ENCODE measurements at regions not wholly inside any gene's neighbourhood (a gene's known extent, or its start where the extent isn't known, plus 50 kb on each side); places are given as distances from the start of the nearest gene placed in this dataset.

- intact Hi-C loops (cut with micrococcal nuclease) = no loop called here
- TF ChIP-seq, protein P1, sequence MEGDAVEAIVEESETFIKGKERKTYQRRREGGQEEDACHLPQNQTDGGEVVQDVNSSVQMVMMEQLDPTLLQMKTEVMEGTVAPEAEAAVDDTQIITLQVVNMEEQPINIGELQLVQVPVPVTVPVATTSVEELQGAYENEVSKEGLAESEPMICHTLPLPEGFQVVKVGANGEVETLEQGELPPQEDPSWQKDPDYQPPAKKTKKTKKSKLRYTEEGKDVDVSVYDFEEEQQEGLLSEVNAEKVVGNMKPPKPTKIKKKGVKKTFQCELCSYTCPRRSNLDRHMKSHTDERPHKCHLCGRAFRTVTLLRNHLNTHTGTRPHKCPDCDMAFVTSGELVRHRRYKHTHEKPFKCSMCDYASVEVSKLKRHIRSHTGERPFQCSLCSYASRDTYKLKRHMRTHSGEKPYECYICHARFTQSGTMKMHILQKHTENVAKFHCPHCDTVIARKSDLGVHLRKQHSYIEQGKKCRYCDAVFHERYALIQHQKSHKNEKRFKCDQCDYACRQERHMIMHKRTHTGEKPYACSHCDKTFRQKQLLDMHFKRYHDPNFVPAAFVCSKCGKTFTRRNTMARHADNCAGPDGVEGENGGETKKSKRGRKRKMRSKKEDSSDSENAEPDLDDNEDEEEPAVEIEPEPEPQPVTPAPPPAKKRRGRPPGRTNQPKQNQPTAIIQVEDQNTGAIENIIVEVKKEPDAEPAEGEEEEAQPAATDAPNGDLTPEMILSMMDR (IDR thresholded peaks at IDR 0.05) = no peak
- Mint-ChIP-seq H3K4me3 (no peak overlapping the region), H3K36me3 (ENCODE audit: low read depth) (no peaks in the 10 kb centered on the region), H3K9me3 (peaks cover 6% of the 10 kb centered on the region), H3K4me1 (ENCODE audit: low read depth) (no peaks in the 10 kb centered on the region), H3K27ac (no peak overlapping the region), H3K27me3 (no peaks in the 10 kb centered on the region)
- DNase-seq (no peak), ATAC-seq (no peak)
- CTCF ChIA-PET = no interaction called here
- POLR2A ChIA-PET = no interaction called here
These were observed 841.5 kb downstream of the LRRIQ3 start for GRCh38 chr1:73356485-73356884.

GRCh38 chr1:73343947-73344346 lies 854.0 kb downstream of the LRRIQ3 start:
- Mint-ChIP-seq H3K4me3 (no peak overlapping the region), H3K4me1 (ENCODE audit: low read depth) (no peaks in the 10 kb centered on the region), H3K27ac (no peak overlapping the region), H3K27me3 (no peaks in the 10 kb centered on the region), H3K36me3 (ENCODE audit: low read depth) (no peaks in the 10 kb centered on the region), H3K9me3 (peaks cover 6% of the 10 kb centered on the region)
- DNase-seq (no peak), ATAC-seq (no peak)
- TF ChIP-seq, protein P1 (IDR thresholded peaks at IDR 0.05) = no peak
- CTCF ChIA-PET = no interaction called here
- POLR2A ChIA-PET = no interaction called here
- intact Hi-C loops (cut with micrococcal nuclease) = no loop called here

DNA sequence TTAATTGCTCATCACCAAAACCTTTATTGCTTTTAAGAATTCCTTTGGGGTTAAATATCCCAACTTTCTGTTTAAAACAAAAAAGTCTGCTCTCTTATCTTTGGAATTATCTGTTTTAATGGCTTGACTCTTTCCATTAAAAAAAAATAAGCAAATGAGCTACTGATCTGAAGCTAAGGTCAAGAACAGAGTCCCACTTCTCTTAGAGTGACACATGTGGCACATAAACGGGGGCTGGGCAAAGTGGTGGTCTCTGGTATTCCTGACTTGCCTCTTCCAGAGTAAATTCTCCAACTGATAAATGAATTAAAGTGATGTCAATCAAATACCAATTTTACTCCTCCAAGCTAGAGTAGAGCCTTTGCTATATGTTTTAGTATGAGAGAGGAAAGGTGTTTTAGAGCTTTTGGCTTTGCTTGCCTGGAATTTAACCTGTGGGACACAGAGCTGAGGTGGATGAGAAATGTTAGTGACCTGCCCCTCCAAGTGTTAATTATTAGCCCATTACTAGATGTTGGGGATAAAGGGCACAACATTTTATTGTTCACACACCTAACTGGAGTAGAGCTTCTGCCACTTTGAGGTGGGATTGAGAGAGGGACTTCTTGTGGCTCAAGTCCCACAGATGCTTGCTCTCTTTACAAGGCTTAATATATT lies 864.0 kb downstream of the LRRIQ3 start:
- DNase-seq = no peak
- ATAC-seq = no peak
- intact Hi-C loops (cut with micrococcal nuclease) = no loop called here
- H3K27me3 Mint-ChIP-seq = no peaks in the 10 kb centered on the region
- H3K27ac Mint-ChIP-seq = no peak overlapping the region
- CTCF ChIA-PET = no interaction called here
- H3K9me3 Mint-ChIP-seq = peaks cover 10% of the 10 kb centered on the region
- H3K4me1 Mint-ChIP-seq (ENCODE audit: low read depth) = no peaks in the 10 kb centered on the region
- POLR2A ChIA-PET = no interaction called here
- TF ChIP-seq, protein P1 (IDR thresholded peaks at IDR 0.05) = no peak
- H3K36me3 Mint-ChIP-seq (ENCODE audit: low read depth) = no peaks in the 10 kb centered on the region
- no peak overlapping the region for H3K4me3 Mint-ChIP-seq

GRCh38 chr1:73331726-73332125 lies 866.2 kb downstream of the LRRIQ3 start:
- Mint-ChIP-seq H3K9me3 (peaks cover 16% of the 10 kb centered on the region), H3K4me1 (ENCODE audit: low read depth) (no peaks in the 10 kb centered on the region), H3K27ac (no peak overlapping the region), H3K36me3 (ENCODE audit: low read depth) (no peaks in the 10 kb centered on the region), H3K4me3 (no peak overlapping the region), H3K27me3 (no peaks in the 10 kb centered on the region)
- TF ChIP-seq, protein P1 (IDR thresholded peaks at IDR 0.05) = no peak
- intact Hi-C loops (cut with micrococcal nuclease) = no loop called here
- POLR2A ChIA-PET = no interaction called here
- CTCF ChIA-PET = no interaction called here
- ATAC-seq (no peak), DNase-seq (no peak)

- no peak for DNase-seq
- intact Hi-C loops (cut with micrococcal nuclease) = no loop called here
- no peaks in the 10 kb centered on the region for H3K27me3 Mint-ChIP-seq
- no peaks in the 10 kb centered on the region for H3K4me1 Mint-ChIP-seq (ENCODE audit: low read depth)
- no peak overlapping the region for H3K4me3 Mint-ChIP-seq
- ChIA-PET CTCF (no interaction called here), POLR2A (no interaction called here)
- no peak for ATAC-seq
- TF ChIP-seq, protein P1 (IDR thresholded peaks at IDR 0.05) = no peak
- H3K36me3 Mint-ChIP-seq (ENCODE audit: low read depth) = no peaks in the 10 kb centered on the region
- H3K9me3 Mint-ChIP-seq = peaks cover 22% of the 10 kb centered on the region
- no peak overlapping the region for H3K27ac Mint-ChIP-seq
These were observed 870.0 kb downstream of the LRRIQ3 start for GRCh38 chr1:73327998-73328397.

Data from activated CD8-positive, alpha-beta T cell treated with anti-CD3 and anti-CD28 coated beads for 36 hours (primary cell).